H9 (cell line): ENCODE measurements at regions not wholly inside any gene's neighbourhood (a gene's known extent, or its start where the extent isn't known, plus 50 kb on each side); places are given as distances from the start of the nearest gene placed in this dataset.

Experiments used
- DNase-seq: peaks from one replicate; pipeline ENCODE4 v3.0.0-alpha.2; 2017
- H2AFZ ChIP-seq: one replicate; pipeline ENCODE4 v1.6.1; 2013; ENCODE audit warnings: mild to moderate bottlenecking, low read length, control low read depth, moderate library complexity
- H2AK5ac ChIP-seq: 2 replicates; pipeline ENCODE4 v1.6.1; 2013; ENCODE audit warnings: low read length, control low read depth, mixed read lengths; ENCODE audit not compliant: insufficient read length
- H2BK120ac ChIP-seq: one replicate; pipeline ENCODE4 v1.6.1; 2013; ENCODE audit warnings: low read depth, mild to moderate bottlenecking, low read length, control low read depth, inconsistent platforms; ENCODE audit not compliant: poor library complexity, severe bottlenecking
- H2BK12ac ChIP-seq: 2 replicates; pipeline ENCODE4 v1.6.1; 2013; ENCODE audit warnings: low read length, control low read depth, mixed read lengths, low read depth; ENCODE audit not compliant: insufficient read length
- H2BK15ac ChIP-seq: 2 replicates; pipeline ENCODE4 v1.6.1; 2013; ENCODE audit warnings: low read depth, low read length, control low read depth
- H2BK20ac ChIP-seq: one replicate; pipeline ENCODE4 v1.6.1; 2013; ENCODE audit warnings: low read depth, mild to moderate bottlenecking, low read length, control low read depth, inconsistent platforms; ENCODE audit not compliant: poor library complexity, severe bottlenecking
- H2BK5ac ChIP-seq: 2 replicates; pipeline ENCODE4 v1.6.1; 2013; ENCODE audit warnings: low read length, control low read depth, mixed read lengths; ENCODE audit not compliant: insufficient read length
- H3K14ac ChIP-seq: 2 replicates; pipeline ENCODE4 v1.6.1; 2013; ENCODE audit warnings: low read length, control low read depth; ENCODE audit not compliant: insufficient read depth
- H3K18ac ChIP-seq: 2 replicates; pipeline ENCODE4 v1.6.1; 2013; ENCODE audit warnings: low read depth, mild to moderate bottlenecking, mixed read lengths, low read length, control low read depth; ENCODE audit not compliant: insufficient read length
- H3K23ac ChIP-seq: 2 replicates; pipeline ENCODE4 v1.6.1; 2013; ENCODE audit warnings: low read length, control low read depth, mixed read lengths, low read depth; ENCODE audit not compliant: insufficient read length
- H3K23me2 ChIP-seq: 2 replicates; pipeline ENCODE4 v1.6.1; 2013; ENCODE audit warnings: low read depth, mild to moderate bottlenecking, mixed read lengths, low read length, control low read depth; ENCODE audit not compliant: insufficient read length, poor library complexity, severe bottlenecking
- H3K27ac ChIP-seq: 2 replicates; pipeline ENCODE4 v1.5.1; 2013; ENCODE audit warnings: low read length, control low read depth, mixed read lengths, low read depth; ENCODE audit not compliant: insufficient read length
- H3K27me3 ChIP-seq: 2 replicates; pipeline ENCODE4 v1.6.1; 2013; ENCODE audit warnings: low read length, control low read depth, inconsistent platforms; ENCODE audit not compliant: insufficient read depth
- H3K4ac ChIP-seq: 2 replicates; pipeline ENCODE4 v1.6.1; 2013; ENCODE audit warnings: low read depth, mild to moderate bottlenecking, control low read depth, inconsistent platforms, low read length, moderate library complexity
- H3K4me1 ChIP-seq: 2 replicates; pipeline ENCODE4 v1.6.1; 2013; ENCODE audit warnings: low read length, control low read depth, inconsistent platforms; ENCODE audit not compliant: insufficient read depth
- H3K4me2 ChIP-seq: 2 replicates; pipeline ENCODE4 v1.6.1; 2013; ENCODE audit warnings: low read length, control low read depth, mixed read lengths; ENCODE audit not compliant: insufficient read length, insufficient read depth
- H3K56ac ChIP-seq: 2 replicates; pipeline ENCODE4 v1.6.1; 2013; ENCODE audit warnings: low read depth, mild to moderate bottlenecking, mixed read lengths, low read length, control low read depth; ENCODE audit not compliant: insufficient read length
- H3K79me1 ChIP-seq: 2 replicates; pipeline ENCODE4 v1.6.1; 2013; ENCODE audit warnings: low read depth, mild to moderate bottlenecking, moderate library complexity, low read length, control low read depth, inconsistent platforms; ENCODE audit not compliant: insufficient read depth, poor library complexity, severe bottlenecking
- H3K79me2 ChIP-seq: 2 replicates; pipeline ENCODE4 v1.6.1; 2013; ENCODE audit warnings: low read length, control low read depth, inconsistent platforms; ENCODE audit not compliant: insufficient read depth
- H3K9ac ChIP-seq: 2 replicates; pipeline ENCODE4 v1.6.1; 2013; ENCODE audit warnings: low read length, control low read depth, mixed read lengths; ENCODE audit not compliant: insufficient read length; ENCODE audit errors: extremely low read depth
- H3K9me3 ChIP-seq: one replicate; pipeline ENCODE4 v1.6.1; 2013; ENCODE audit warnings: low read depth, low read length, inconsistent platforms; ENCODE audit not compliant: control insufficient read depth
- H3T11ph ChIP-seq: one replicate; pipeline ENCODE4 v1.6.1; 2013; ENCODE audit warnings: mild to moderate bottlenecking, low read length, control low read depth, inconsistent platforms
- H4K20me1 ChIP-seq: one replicate; pipeline ENCODE4 v1.6.1; 2013; ENCODE audit not compliant: control insufficient read depth, insufficient read length, insufficient read depth
- H4K5ac ChIP-seq: 2 replicates; pipeline ENCODE4 v1.6.1; 2013; ENCODE audit warnings: low read depth, mild to moderate bottlenecking, mixed read lengths, low read length, control low read depth; ENCODE audit not compliant: insufficient read length
- H4K8ac ChIP-seq: replicated peaks from 2 replicates; pipeline ENCODE4 v1.6.1; 2013; ENCODE audit warnings: low read length, control low read depth, mixed read lengths, low read depth; ENCODE audit not compliant: insufficient read length
- H4K91ac ChIP-seq: 2 replicates; pipeline ENCODE4 v1.6.1; 2013; ENCODE audit warnings: low read depth, mild to moderate bottlenecking, moderate library complexity, mixed read lengths, low read length, control low read depth; ENCODE audit not compliant: insufficient read length
- H3K27ac Mint-ChIP-seq, 3 experiments: 2 replicates in 2 of 3; 3 replicates in 1 of 3; pipeline ENCODE4 v1.8.0; 2020 to 2021; ENCODE audit warnings: mixed read lengths in 3 of 3, mild to moderate bottlenecking in 1 of 3, moderate library complexity in 1 of 3
- H3K27me3 Mint-ChIP-seq: 2 replicates; pipeline ENCODE4 v1.8.0; 2021; ENCODE audit warnings: low read depth, mild to moderate bottlenecking, moderate library complexity, mixed read lengths
- H3K36me3 Mint-ChIP-seq, 3 experiments: 2 replicates in 2 of 3; 3 replicates in 1 of 3; pipeline ENCODE4 v1.8.0; 2020 to 2021; ENCODE audit warnings: low read depth in 3 of 3, mixed read lengths in 3 of 3; ENCODE audit not compliant: insufficient read depth in 1 of 3
- H3K4me1 Mint-ChIP-seq, 2 experiments: 2 replicates each; pipeline ENCODE4 v1.8.0; 2020; ENCODE audit warnings: mixed read lengths in 2 of 2
- H3K4me3 Mint-ChIP-seq, 2 experiments: 2 replicates in 1 of 2; 3 replicates in 1 of 2; pipeline ENCODE4 v1.8.0; 2020 to 2021; ENCODE audit warnings: mild to moderate bottlenecking in 2 of 2, mixed read lengths in 2 of 2, moderate library complexity in 1 of 2
- H3K9me3 Mint-ChIP-seq, 2 experiments: 2 replicates in 1 of 2; 3 replicates in 1 of 2; pipeline ENCODE4 v1.8.0; 2020; ENCODE audit warnings: mild to moderate bottlenecking in 2 of 2, mixed read lengths in 2 of 2, moderate library complexity in 1 of 2
- CTCF ChIP-seq: fragments of 200-600 bp; sonication (generic); conservative IDR thresholded peaks from 3 replicates; pipeline ENCODE4 v1.8.0; 2021; ENCODE audit warnings: antibody characterized with exemption, mild to moderate bottlenecking
- WGBS: extraction: QIAGEN DNeasy Blood & Tissue Kit; methylation state at CpG from one replicate; pipeline ENCODE4 v1.1.7; 2013; ENCODE audit warnings: missing lambda C conversion rate, low lambda C conversion rate, mixed read lengths; ENCODE audit not compliant: insufficient read length; ENCODE audit errors: extremely low coverage; 5-methylcytosine and 5-hydroxymethylcytosine counted together

DNA sequence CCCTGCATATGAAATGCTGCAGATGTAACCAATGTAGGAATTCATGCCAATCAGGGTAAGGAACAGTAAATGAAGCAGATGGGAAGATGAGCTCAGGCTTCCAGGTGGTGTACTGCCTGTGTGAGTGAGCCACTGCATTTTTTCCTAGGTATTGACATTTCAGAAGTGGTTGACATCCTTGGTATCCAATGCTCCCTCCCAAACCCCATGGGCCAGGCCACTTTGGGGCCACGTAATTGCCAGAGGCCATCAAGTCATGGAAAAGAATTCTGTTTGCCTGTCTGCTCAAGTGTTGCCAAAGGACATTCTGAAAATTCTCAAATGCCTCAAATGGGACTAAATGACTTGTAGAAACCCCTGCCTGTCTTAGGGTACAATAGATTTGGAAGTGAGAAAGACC lies 384.6 kb downstream of the GATA3 start:
- WGBS: no CpG with 5 or more reads among the region's 1 CpG
- Histone ChIP-seq H2BK20ac (no peak overlapping the region), H4K8ac (no peak overlapping the region), H3K4me1 (no peaks in the 10 kb centered on the region), H2BK12ac (no peak overlapping the region), H3K23me2 (no peaks in the 10 kb centered on the region), H3K4ac (no peak overlapping the region), H3T11ph (no peak overlapping the region), H2BK120ac (no peak overlapping the region), H4K91ac (no peak overlapping the region), H3K9me3 (no peaks in the 10 kb centered on the region), H2BK15ac (no peak overlapping the region), H4K20me1 (no peaks in the 10 kb centered on the region), H3K9ac (no peak overlapping the region), H2AK5ac (no peak overlapping the region), H2AFZ (no peak overlapping the region), H3K14ac (no peak overlapping the region), H3K27ac (no peak overlapping the region), H4K5ac (no peak overlapping the region), H3K18ac (no peak overlapping the region), H3K56ac (no peak overlapping the region), H3K79me2 (no peaks in the 10 kb centered on the region), H2BK5ac (no peak overlapping the region), H3K23ac (no peak overlapping the region), H3K27me3 (no peaks in the 10 kb centered on the region; the same call in 1 of the 2 replicates), H3K79me1 (no peaks in the 10 kb centered on the region), H3K4me2 (no peak overlapping the region)
- Mint-ChIP-seq H3K36me3 (no peaks in the 10 kb centered on the region), H3K4me3 (no peak overlapping the region), H3K4me1 (peaks cover 4 to 7% of the 10 kb centered on the region in 2 experiments; a peak in 3 of 4 replicates), H3K27ac (no peak overlapping the region), H3K9me3 (no peaks in the 10 kb centered on the region; a peak in 1 of 5 replicates), H3K27me3 (peaks cover 92% of the 10 kb centered on the region)
- DNase-seq: no peak
- TF ChIP-seq CTCF: no peak
